ENCODE measurements at regions not wholly inside any gene's neighbourhood (a gene's known extent, or its start where the extent isn't known, plus 50 kb on each side); places are given as distances from the start of the nearest gene placed in this dataset.

DNA sequence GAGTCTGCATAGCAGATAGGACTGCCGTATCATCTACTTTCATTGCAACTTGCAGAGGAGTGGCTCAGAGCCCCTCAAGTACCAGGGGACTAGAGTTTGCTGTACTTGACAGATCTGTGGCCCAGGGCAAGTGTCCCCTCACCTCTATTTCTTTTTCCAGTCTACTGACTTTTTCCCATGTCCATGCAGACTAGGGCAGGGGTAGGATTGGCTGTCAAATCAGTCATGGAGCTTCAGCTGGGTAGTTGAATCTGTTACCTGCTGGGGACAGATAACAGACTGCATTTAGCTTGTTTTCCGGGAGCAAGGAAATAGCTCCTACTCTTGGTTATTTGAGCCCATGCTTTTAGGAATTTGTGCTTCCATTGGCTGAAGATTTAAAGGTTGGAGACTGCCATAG, 121.0 kb upstream of the CDK13 start:
- H3K27me3 ChIP-seq (ENCODE audit: control insufficient read depth in 2 of 2, insufficient read depth in 2 of 2, low read length in 2 of 2) = peaks cover 12 to 47% of the 10 kb centered on the region in 2 experiments
- no peaks in the 10 kb centered on the region for H3K9me1 ChIP-seq (replicated peaks; ENCODE audit: control insufficient read depth, extremely low read depth, insufficient read depth, low read length)
- ChIA-PET POLR2A (no interaction called here), CTCF (interaction anchor here (0.6 to 1.4 kb wide), 2 partner anchors 376 to 1903 kb away, joined by 3 read pairs; no protein-coding TSS in a partner anchor)
- no peaks in the 10 kb centered on the region for H3K9me3 ChIP-seq (replicated peaks; ENCODE audit: control insufficient read depth, insufficient read depth, low read length)
- intact Hi-C loops (cut with micrococcal nuclease) (no loop called here), dilution Hi-C loops (cut with MboI; ENCODE audit: extremely low pct_ligation_motif_present, low sequenced_read_pairs) (no loop called here)
- H3K4me1 ChIP-seq (ENCODE audit: control insufficient read depth, extremely low read depth, insufficient read depth, low read length) = no peaks in the 10 kb centered on the region
- no peak for DNase-seq (ENCODE audit: low read depth, low spot score)
- BruUV-seq (replicated peaks) = no TSS peak
- H3K36me3 ChIP-seq (ENCODE audit: control insufficient read depth in 2 of 2, extremely low read depth in 1 of 2, insufficient read depth in 2 of 2, low read length in 2 of 2) = no peaks in the 10 kb centered on the region
- TF ChIP-seq, protein P1, sequence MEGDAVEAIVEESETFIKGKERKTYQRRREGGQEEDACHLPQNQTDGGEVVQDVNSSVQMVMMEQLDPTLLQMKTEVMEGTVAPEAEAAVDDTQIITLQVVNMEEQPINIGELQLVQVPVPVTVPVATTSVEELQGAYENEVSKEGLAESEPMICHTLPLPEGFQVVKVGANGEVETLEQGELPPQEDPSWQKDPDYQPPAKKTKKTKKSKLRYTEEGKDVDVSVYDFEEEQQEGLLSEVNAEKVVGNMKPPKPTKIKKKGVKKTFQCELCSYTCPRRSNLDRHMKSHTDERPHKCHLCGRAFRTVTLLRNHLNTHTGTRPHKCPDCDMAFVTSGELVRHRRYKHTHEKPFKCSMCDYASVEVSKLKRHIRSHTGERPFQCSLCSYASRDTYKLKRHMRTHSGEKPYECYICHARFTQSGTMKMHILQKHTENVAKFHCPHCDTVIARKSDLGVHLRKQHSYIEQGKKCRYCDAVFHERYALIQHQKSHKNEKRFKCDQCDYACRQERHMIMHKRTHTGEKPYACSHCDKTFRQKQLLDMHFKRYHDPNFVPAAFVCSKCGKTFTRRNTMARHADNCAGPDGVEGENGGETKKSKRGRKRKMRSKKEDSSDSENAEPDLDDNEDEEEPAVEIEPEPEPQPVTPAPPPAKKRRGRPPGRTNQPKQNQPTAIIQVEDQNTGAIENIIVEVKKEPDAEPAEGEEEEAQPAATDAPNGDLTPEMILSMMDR (IDR thresholded peaks at IDR 0.05; ENCODE audit: extremely low read depth in 1 of 2, insufficient read depth in 1 of 2, low read depth in 1 of 2, low read length in 2 of 2) = no peak
- TF ChIP-seq POLR2AphosphoS5 (IDR thresholded peaks at IDR 0.05; ENCODE audit: insufficient read depth, low read depth, low read length) (no peak), FOS (IDR thresholded peaks at IDR 0.05; ENCODE audit: borderline replicate concordance, insufficient read depth, low read length) (no peak), JUN (IDR thresholded peaks at IDR 0.05; ENCODE audit: borderline replicate concordance, insufficient read depth, insufficient read length, low read depth) (no peak), GATA2 (IDR thresholded peaks at IDR 0.05; ENCODE audit: insufficient read depth, insufficient read length, low read depth, low read length) (no peak), POLR2A (IDR thresholded peaks at IDR 0.05; ENCODE audit: low read depth, low read length) (no peak), EZH2 (IDR thresholded peaks at IDR 0.05; ENCODE audit: borderline replicate concordance, low read depth, low read length, severe bottlenecking) (no peak), MYC (IDR thresholded peaks at IDR 0.05; ENCODE audit: low read depth, low read length) (no peak)
- TF ChIP-seq, protein P2, sequence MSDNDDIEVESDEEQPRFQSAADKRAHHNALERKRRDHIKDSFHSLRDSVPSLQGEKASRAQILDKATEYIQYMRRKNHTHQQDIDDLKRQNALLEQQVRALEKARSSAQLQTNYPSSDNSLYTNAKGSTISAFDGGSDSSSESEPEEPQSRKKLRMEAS (IDR thresholded peaks at IDR 0.05; ENCODE audit: insufficient read depth, insufficient read length) = no peak
- no peak overlapping the region for H3K4me2 ChIP-seq (ENCODE audit: insufficient read depth, low read length)
- H3K4me3 ChIP-seq (replicated peaks in 1 of 3; ENCODE audit: insufficient read depth in 1 of 3, low read depth in 1 of 3, low read length in 3 of 3) = no peak overlapping the region
- H3K79me2 ChIP-seq (ENCODE audit: control insufficient read depth, insufficient read depth, low read length) = no peaks in the 10 kb centered on the region
- H3K27ac ChIP-seq (ENCODE audit: insufficient read depth, low read depth, low read length) = no peak overlapping the region
- H2AFZ ChIP-seq (ENCODE audit: low read depth, low read length) = no peak overlapping the region
- H3K9ac ChIP-seq (replicated peaks; ENCODE audit: extremely low read depth, insufficient read depth, low read length) = no peak overlapping the region
- H4K20me1 ChIP-seq (replicated peaks; ENCODE audit: control insufficient read depth, extremely low read depth, insufficient read depth, low read length) = no peaks in the 10 kb centered on the region
- no peak for FAIRE-seq

Measured in endothelial cell of umbilical vein (primary cell).